Cerebellar cortex (tissue), 1 donor: ENCODE measurements at regions not wholly inside any gene's neighbourhood (a gene's known extent, or its start where the extent isn't known, plus 50 kb on each side); places are given as distances from the start of the nearest gene placed in this dataset.
"Not testable (repeated sequence)": the region's sequence is repeated elsewhere in the genome, so short reads cannot be mapped to it uniquely, and the experiment has no call there.

Experiments used
- DNase-seq: peaks from one replicate; pipeline ENCODE4 v3.0.0-alpha.2; 2015; ENCODE audit warnings: low spot score

- DNase-seq, result no peak
Observed at GRCh38 chrY:20643055-20643454, 67.5 kb downstream of the EIF1AY start.

GRCh38 chrY:20648265-20648664 lies 72.7 kb downstream of the EIF1AY start:
- DNase-seq, result no peak

DNA sequence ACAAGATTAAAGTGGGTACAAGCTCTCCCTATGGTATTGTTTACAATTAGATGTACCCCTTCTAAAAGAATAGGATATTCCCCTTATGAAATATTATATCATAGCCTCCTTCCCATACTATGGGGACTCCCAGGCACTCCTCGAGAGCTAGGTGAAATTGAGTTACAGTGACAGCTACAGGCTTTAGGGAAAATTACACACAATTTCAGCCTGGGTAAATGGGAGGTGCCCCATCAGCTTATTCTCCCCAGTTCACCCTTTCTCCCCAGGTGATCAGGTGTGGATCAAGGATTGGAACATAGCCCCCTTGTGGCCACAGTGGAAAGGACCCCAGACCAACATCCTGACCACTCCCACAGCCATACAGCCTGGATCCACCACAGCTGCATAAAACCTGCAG lies 73.3 kb downstream of the EIF1AY start:
- DNase-seq, result peak; percentile 0

- DNase-seq, result no peak
Observed at GRCh38 chrY:20651481-20651880, 75.9 kb downstream of the EIF1AY start.

DNA sequence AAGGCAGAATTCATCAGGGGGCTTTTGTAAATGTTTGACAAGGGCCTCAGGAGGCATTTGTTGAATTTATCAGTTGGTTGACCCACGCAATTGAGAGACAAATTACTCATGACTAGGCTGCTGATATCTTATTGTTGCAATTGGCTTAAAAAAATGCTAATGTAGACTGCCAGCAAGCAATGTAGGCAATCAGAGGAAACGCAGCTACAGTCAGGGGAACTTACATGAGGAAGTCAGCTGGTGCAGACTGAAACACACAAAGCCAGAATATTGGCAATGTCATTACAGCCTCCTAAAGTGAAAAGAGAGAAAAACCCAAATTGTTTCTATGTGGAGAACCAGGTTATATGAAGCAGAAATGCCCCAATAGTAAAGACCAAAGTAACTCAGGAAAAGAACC lies 83.9 kb downstream of the EIF1AY start:
- no peak for DNase-seq

- DNase-seq, result no peak
Observed at GRCh38 chrY:20662204-20662603, 86.6 kb downstream of the EIF1AY start.

DNA sequence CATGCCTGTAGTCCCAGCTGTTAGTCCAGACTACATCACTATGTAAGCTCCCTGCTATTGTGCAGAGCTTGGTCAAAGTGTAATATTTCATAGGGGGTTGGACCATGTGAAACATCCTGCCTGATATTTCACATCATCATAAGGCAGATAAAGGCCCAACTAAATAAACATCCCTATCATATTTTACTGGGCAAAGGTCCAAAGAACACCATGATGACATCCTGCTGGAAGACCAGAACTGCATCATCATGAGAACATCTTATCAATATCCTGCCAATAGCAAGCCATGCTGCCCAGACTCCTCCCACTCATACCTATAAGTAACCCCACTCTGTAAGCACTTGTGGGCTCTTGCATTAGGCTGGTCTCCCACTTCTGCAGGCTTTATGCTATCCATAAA lies 88.6 kb downstream of the EIF1AY start:
- no peak for DNase-seq

- DNase-seq, result not testable (repeated sequence)
Observed at GRCh38 chrY:20665357-20665756, 89.8 kb downstream of the EIF1AY start.

DNA sequence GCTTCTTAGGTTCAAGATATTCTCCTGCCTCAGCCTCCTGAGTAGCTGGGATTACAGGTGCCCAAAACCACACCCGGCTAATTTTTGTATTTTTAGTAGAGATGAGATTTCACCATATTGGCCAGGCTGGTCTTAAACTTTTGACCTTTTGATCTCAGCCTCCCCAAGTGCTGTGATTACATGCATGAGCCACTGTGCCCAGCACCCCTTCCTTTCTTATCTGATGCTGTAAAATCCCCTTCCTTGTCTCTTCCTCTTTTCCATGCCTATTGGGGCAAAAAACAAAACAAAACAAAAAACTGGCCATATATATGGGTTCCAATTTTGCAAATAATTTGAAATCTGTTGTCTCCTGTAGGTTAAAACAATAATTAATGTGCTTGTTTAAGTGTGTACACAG lies 74.0 kb upstream of the RPS4Y2 start:
- DNase-seq, result no peak

GRCh38 chrY:20683371-20683770 lies 72.5 kb upstream of the RPS4Y2 start:
- no peak for DNase-seq

- DNase-seq, result no peak
Observed at GRCh38 chrY:20686674-20687073, 69.2 kb upstream of the RPS4Y2 start.
